ENCODE measurements at regions not wholly inside any gene's neighbourhood (a gene's known extent, or its start where the extent isn't known, plus 50 kb on each side); places are given as distances from the start of the nearest gene placed in this dataset.

DNA sequence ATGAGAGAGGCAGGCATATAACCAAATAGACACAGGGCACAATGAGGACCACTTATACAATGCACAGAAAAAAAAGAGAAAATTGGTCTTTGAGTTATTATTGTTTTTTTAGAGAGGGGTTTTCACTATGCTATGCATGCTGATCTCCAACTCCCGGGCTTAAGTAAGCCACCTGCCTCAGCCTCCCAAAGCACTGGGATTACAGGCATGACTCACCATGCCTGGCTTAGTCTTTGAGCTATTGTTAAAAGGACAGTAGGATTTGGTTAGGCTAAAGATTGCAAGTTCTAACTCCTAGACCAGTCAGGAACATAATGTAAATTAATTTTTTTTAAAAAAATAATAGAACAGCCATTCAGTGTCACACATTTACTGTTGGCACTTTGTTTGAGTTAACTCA is 340.1 kb downstream of the GPAT3 start:
- H3K4me3 ChIP-seq (ENCODE audit: low read depth, low read length) = no peak overlapping the region
- peaks cover 2% of the 10 kb centered on the region for H3K4me1 ChIP-seq (ENCODE audit: control insufficient read depth, insufficient read depth, low read length)
- H3K36me3 ChIP-seq (ENCODE audit: control insufficient read depth, insufficient read depth, low read length) = no peaks in the 10 kb centered on the region
- no peaks in the 10 kb centered on the region for H3K9me3 ChIP-seq (ENCODE audit: control insufficient read depth, insufficient read depth, low read length)
- no peak overlapping the region for H3K9ac ChIP-seq (ENCODE audit: low read depth, low read length)
- H3K27me3 ChIP-seq (ENCODE audit: control insufficient read depth, insufficient read depth, low read length) = no peaks in the 10 kb centered on the region

DNA sequence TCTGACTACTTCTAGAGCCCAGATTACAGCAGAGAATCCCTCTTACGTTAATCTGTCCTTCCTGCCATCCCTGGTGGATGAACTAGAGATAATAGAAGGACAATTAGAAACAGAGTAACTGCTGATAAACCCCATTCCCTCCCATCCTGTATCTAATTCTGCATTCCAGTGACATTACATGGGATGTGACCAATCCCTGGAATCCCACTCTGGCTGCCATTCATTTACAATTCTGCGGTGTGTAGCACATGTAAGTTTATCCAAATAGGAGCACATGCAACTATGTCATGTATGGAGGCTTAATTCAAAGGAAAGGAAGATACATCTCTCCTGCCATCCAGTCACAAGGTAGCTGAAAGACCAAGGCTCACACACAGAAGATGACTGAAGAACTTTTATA is 339.5 kb downstream of the GPAT3 start:
- H3K4me1 ChIP-seq (ENCODE audit: control insufficient read depth, insufficient read depth, low read length) = peaks cover 2% of the 10 kb centered on the region
- H3K4me3 ChIP-seq (ENCODE audit: low read depth, low read length) = no peak overlapping the region
- H3K27me3 ChIP-seq (ENCODE audit: control insufficient read depth, insufficient read depth, low read length) = no peaks in the 10 kb centered on the region
- no peak overlapping the region for H3K9ac ChIP-seq (ENCODE audit: low read depth, low read length)
- H3K9me3 ChIP-seq (ENCODE audit: control insufficient read depth, insufficient read depth, low read length) = no peaks in the 10 kb centered on the region
- H3K36me3 ChIP-seq (ENCODE audit: control insufficient read depth, insufficient read depth, low read length) = no peaks in the 10 kb centered on the region

DNA sequence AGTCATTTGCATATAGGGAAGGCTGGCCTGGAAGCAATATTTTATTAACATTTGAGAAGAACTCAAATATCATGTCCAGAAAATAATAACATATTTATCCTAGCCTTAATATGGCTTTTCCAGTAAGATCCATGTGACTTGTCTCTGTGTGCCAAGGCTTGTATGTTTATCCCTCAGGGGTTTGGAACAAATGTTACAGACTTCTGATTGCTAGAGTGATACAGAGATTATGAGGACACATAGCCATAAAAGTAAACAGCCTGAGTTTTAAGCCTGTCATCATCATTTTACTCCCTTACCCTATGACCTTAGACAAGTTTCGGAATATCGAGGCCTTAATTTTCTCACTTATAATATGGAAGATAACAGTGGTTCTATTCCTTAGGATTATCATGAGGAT is 338.1 kb downstream of the GPAT3 start:
- H3K4me3 ChIP-seq (ENCODE audit: low read depth, low read length) = no peak overlapping the region
- no peak overlapping the region for H3K9ac ChIP-seq (ENCODE audit: low read depth, low read length)
- no peaks in the 10 kb centered on the region for H3K9me3 ChIP-seq (ENCODE audit: control insufficient read depth, insufficient read depth, low read length)
- H3K36me3 ChIP-seq (ENCODE audit: control insufficient read depth, insufficient read depth, low read length) = no peaks in the 10 kb centered on the region
- H3K4me1 ChIP-seq (ENCODE audit: control insufficient read depth, insufficient read depth, low read length) = peaks cover 2% of the 10 kb centered on the region
- no peaks in the 10 kb centered on the region for H3K27me3 ChIP-seq (ENCODE audit: control insufficient read depth, insufficient read depth, low read length)

DNA sequence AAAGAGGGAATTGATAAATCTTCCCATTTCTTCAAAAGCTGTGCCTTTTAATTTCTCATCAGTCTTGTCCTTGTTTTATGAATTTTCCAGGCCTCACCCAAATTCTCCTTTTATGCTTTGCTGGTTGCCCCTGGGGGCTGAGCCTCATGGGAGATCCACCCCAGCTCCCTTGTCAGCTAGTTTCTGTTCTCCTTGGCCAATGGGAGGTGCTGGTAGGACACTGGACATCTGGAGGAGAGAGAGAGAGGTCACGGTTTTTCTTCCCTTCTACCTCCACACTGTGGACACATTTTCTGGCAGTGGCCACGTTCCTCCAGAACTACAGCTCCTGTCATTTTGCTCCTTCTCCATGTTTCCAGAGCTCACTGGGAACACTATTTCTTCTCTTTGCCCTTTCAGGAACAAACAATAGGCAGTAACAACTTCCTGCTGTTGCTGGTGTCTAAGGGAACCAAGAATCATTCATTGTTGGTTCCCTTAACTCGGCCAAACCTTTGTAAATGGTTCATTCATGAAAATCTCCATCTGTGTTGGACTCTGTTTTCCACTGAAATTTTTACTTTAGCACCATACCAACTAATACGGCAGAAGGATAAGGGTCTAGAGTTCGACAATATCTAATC is 334.5 kb downstream of the GPAT3 start:
- Histone ChIP-seq H3K4me3 (ENCODE audit: low read depth, low read length) (no peak overlapping the region), H3K27me3 (ENCODE audit: control insufficient read depth, insufficient read depth, low read length) (no peaks in the 10 kb centered on the region), H3K9me3 (ENCODE audit: control insufficient read depth, insufficient read depth, low read length) (no peaks in the 10 kb centered on the region), H3K9ac (ENCODE audit: low read depth, low read length) (no peak overlapping the region), H3K4me1 (ENCODE audit: control insufficient read depth, insufficient read depth, low read length) (peaks cover 6% of the 10 kb centered on the region), H3K36me3 (ENCODE audit: control insufficient read depth, insufficient read depth, low read length) (no peaks in the 10 kb centered on the region)

DNA sequence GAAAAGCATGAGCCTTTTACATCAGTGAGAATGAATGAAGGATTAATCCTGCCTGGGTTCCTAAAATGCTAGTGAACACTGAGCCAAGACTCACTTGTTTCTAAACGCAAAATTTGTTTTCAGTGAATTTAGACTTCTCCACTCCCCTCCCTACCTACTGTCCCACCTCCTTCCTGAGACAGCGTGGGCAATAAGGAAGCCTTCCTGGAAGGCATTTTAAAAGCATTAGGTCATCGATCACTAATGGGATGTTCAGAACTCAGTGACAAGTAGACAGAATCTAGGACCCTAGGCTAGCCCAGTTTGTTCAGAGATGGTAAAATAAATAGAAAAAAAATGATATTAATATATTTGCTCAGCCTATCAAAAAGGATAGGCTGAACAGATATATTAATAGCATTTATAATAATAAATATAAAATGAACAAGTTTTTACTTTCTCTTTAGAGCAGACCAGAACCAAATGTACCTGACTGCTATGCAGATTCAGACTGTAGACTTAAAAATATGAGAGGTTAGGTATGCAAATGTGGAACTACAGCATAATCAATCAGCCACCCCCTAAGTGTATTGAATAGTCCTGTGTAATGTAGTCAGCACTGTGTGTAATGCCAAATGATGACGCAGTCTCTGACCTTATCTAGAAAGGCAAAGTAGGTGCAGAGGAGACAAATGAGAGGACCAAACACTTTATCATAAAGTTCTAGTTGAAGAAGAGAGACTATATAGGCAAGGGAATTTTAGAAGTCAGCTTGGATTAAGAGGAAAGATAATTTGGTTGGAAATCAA is 331.1 kb downstream of the GPAT3 start:
- Histone ChIP-seq H3K4me1 (ENCODE audit: control insufficient read depth, insufficient read depth, low read length) (peaks cover 9% of the 10 kb centered on the region), H3K27me3 (ENCODE audit: control insufficient read depth, insufficient read depth, low read length) (no peaks in the 10 kb centered on the region), H3K36me3 (ENCODE audit: control insufficient read depth, insufficient read depth, low read length) (no peaks in the 10 kb centered on the region), H3K9ac (ENCODE audit: low read depth, low read length) (no peak overlapping the region), H3K9me3 (ENCODE audit: control insufficient read depth, insufficient read depth, low read length) (no peaks in the 10 kb centered on the region), H3K4me3 (ENCODE audit: low read depth, low read length) (no peak overlapping the region)

DNA sequence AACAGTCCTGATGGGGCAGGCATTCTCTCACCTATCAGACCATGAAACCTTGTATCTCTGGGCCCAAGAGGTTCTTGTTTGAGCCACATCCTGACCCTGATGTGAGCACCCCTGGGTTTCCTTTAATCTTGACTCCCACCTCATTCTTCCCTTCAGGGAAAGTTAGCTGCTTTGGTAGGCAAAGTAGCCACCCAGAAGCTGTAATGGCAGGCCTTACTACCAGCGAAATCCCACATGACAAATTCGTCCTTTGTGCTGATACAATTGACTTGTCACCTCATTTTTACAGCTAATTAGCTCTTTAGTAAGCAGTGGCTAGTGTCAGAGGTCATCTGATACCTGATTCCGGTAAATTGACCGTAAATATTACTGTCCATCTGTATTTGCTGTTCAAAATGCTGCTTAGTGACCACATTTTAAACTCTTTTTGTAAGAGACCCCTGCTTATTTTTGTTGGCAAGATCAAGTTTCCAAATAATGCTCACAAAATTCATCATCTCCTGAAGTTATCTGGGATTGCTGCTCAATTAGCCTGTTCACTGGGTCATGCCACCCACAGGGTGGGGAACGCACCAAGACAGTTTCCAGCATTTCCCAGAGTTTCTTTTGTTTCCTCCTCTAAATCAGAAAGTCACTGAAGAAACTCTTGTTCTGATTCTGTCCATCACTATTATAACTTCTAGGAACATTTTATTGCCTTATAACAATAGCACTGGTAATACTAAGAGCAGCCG is 329.7 kb downstream of the GPAT3 start:
- H3K9me3 ChIP-seq (ENCODE audit: control insufficient read depth, insufficient read depth, low read length) = no peaks in the 10 kb centered on the region
- no peak overlapping the region for H3K4me3 ChIP-seq (ENCODE audit: low read depth, low read length)
- H3K36me3 ChIP-seq (ENCODE audit: control insufficient read depth, insufficient read depth, low read length) = no peaks in the 10 kb centered on the region
- H3K27me3 ChIP-seq (ENCODE audit: control insufficient read depth, insufficient read depth, low read length) = no peaks in the 10 kb centered on the region
- H3K9ac ChIP-seq (ENCODE audit: low read depth, low read length) = no peak overlapping the region
- peaks cover 9% of the 10 kb centered on the region for H3K4me1 ChIP-seq (ENCODE audit: control insufficient read depth, insufficient read depth, low read length)

DNA sequence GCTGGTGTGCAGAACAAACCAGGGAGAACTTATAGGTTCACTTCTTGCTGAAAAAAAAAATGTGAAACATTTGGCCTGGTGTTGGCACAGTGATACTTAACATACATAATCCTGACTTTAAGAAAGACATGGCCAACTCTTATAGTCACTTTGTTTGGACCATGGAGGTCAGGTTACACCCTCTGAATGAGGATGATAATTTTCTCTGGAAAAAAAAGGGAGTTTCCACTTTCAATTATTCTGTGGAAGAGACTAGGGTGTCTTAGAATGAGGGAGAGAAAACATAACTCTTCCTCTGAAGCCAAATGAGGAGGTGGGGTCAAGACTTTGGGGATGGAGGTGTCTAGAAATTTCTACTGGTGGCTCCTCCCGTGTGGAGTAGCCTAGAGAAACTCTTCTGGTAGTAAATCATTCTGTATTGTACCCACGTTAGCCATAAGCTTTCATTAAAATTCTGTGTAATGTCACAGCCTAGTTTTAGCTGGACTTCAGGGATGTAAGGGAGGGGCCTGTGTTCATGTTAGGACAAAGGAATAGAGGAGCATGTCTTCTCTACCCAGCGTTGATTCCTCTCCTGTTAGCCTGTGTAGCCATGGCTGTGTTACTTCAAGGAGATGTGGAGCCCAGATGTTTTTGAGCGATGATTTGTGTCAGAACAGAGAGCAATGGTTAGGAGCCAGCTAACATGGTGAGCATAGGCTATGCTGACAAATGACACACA is 328.3 kb downstream of the GPAT3 start:
- Histone ChIP-seq H3K4me1 (ENCODE audit: control insufficient read depth, insufficient read depth, low read length) (peaks cover 9% of the 10 kb centered on the region), H3K9ac (ENCODE audit: low read depth, low read length) (no peak overlapping the region), H3K27me3 (ENCODE audit: control insufficient read depth, insufficient read depth, low read length) (no peaks in the 10 kb centered on the region), H3K4me3 (ENCODE audit: low read depth, low read length) (no peak overlapping the region), H3K9me3 (ENCODE audit: control insufficient read depth, insufficient read depth, low read length) (no peaks in the 10 kb centered on the region), H3K36me3 (ENCODE audit: control insufficient read depth, insufficient read depth, low read length) (no peaks in the 10 kb centered on the region)

DNA sequence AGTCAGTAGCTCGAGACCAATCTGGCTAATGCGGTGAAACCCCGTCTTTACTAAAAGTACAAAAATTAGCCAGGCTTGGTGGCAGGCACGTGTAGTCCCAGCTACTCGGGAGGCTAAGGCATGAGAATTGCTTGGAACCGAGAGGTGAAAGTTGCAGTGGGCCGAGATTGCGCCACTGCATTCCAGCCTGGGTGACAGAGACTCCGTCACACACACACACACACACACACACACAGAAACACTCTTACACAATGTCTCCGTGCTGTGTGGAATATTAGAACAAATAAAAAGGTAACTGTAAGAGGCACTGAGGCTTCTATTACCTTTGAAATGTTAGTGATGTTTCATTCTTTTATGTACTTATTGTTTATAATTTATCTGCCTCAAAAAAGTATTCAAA is 326.6 kb downstream of the GPAT3 start:
- H3K4me3 ChIP-seq (ENCODE audit: low read depth, low read length) = no peak overlapping the region
- H3K9ac ChIP-seq (ENCODE audit: low read depth, low read length) = no peak overlapping the region
- no peaks in the 10 kb centered on the region for H3K36me3 ChIP-seq (ENCODE audit: control insufficient read depth, insufficient read depth, low read length)
- no peaks in the 10 kb centered on the region for H3K27me3 ChIP-seq (ENCODE audit: control insufficient read depth, insufficient read depth, low read length)
- H3K4me1 ChIP-seq (ENCODE audit: control insufficient read depth, insufficient read depth, low read length) = peaks cover 9% of the 10 kb centered on the region
- no peaks in the 10 kb centered on the region for H3K9me3 ChIP-seq (ENCODE audit: control insufficient read depth, insufficient read depth, low read length)

DNA sequence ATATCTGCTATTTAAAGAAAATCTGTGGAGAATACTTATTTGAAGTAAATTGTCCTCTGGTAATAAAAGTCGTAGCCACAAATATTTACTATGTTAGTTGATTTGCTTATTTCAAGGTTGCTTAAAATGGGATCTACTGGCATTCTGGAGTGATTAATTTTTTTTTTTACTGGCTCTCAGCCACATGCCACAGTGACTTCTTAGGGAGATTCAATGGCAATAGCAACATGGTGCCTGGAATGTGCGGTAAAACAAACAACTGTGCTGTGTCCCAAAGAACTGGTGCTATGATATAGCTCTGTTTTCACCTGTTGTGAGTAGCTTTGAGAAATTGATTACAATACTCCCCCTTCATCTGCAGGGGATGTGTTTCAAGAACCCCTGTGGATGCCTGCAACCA is 324.3 kb downstream of the GPAT3 start:
- Histone ChIP-seq H3K9me3 (ENCODE audit: control insufficient read depth, insufficient read depth, low read length) (no peaks in the 10 kb centered on the region), H3K4me1 (ENCODE audit: control insufficient read depth, insufficient read depth, low read length) (peaks cover 7% of the 10 kb centered on the region), H3K4me3 (ENCODE audit: low read depth, low read length) (no peak overlapping the region), H3K27me3 (ENCODE audit: control insufficient read depth, insufficient read depth, low read length) (no peaks in the 10 kb centered on the region), H3K36me3 (ENCODE audit: control insufficient read depth, insufficient read depth, low read length) (no peaks in the 10 kb centered on the region), H3K9ac (ENCODE audit: low read depth, low read length) (no peak overlapping the region)

DNA sequence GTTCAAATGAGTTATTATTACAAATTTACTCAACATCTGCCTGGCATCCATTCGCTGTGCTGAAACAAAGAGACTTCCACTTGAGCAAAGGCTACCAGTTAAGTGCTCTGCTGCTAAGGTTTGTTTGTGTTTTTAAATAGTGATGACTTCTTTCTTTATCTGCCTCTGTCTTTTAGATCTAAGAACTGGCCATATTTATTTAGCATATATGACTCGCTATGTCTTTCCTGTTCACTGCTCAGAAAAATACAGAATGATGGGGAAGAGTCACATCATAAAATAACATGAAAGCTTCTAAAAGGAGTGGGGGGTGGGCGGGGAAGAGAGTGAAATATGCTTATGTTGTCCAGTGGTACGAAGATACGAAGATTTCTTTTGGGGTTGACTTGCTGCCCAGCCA is 322.2 kb downstream of the GPAT3 start:
- Histone ChIP-seq H3K4me1 (ENCODE audit: control insufficient read depth, insufficient read depth, low read length) (peaks cover 12% of the 10 kb centered on the region), H3K9ac (ENCODE audit: low read depth, low read length) (no peak overlapping the region), H3K36me3 (ENCODE audit: control insufficient read depth, insufficient read depth, low read length) (no peaks in the 10 kb centered on the region), H3K4me3 (ENCODE audit: low read depth, low read length) (no peak overlapping the region), H3K9me3 (ENCODE audit: control insufficient read depth, insufficient read depth, low read length) (no peaks in the 10 kb centered on the region), H3K27me3 (ENCODE audit: control insufficient read depth, insufficient read depth, low read length) (no peaks in the 10 kb centered on the region)

DNA sequence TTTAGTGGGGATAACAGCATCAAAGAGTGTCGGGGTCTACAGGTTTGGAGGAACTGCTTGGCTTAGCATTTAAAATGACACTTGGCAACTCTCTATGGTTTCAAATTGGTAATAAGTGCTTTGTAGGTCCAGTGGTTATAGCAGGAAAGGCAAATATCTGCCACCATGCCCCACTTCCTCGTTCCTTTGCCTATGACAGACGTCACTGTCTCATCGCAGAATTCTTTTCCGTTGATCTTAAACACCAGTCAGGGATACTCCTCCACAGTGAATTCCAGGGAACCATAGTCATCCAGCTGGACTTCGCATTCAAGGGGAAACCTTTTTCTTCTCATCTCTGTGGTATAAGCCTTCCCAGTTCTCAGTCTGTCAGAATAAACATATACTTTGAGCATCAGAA is 319.1 kb downstream of the GPAT3 start:
- Histone ChIP-seq H3K27me3 (ENCODE audit: control insufficient read depth, insufficient read depth, low read length) (no peaks in the 10 kb centered on the region), H3K9me3 (ENCODE audit: control insufficient read depth, insufficient read depth, low read length) (no peaks in the 10 kb centered on the region), H3K36me3 (ENCODE audit: control insufficient read depth, insufficient read depth, low read length) (no peaks in the 10 kb centered on the region), H3K9ac (ENCODE audit: low read depth, low read length) (no peak overlapping the region), H3K4me3 (ENCODE audit: low read depth, low read length) (no peak overlapping the region), H3K4me1 (ENCODE audit: control insufficient read depth, insufficient read depth, low read length) (peaks cover 37% of the 10 kb centered on the region)

Measured in iPS-15b (cell line).